HG03354 (cell line): ENCODE measurements at regions not wholly inside any gene's neighbourhood (a gene's known extent, or its start where the extent isn't known, plus 50 kb on each side); places are given as distances from the start of the nearest gene placed in this dataset.

Experiments
- ATAC-seq: cut with Tn5 transposase; IDR thresholded peaks from one replicate; pipeline ENCODE4 v1.9.1; 2021; ENCODE audit warnings: mild to moderate bottlenecking; ENCODE audit not compliant: unreplicated experiment, poor library complexity, severe bottlenecking

DNA sequence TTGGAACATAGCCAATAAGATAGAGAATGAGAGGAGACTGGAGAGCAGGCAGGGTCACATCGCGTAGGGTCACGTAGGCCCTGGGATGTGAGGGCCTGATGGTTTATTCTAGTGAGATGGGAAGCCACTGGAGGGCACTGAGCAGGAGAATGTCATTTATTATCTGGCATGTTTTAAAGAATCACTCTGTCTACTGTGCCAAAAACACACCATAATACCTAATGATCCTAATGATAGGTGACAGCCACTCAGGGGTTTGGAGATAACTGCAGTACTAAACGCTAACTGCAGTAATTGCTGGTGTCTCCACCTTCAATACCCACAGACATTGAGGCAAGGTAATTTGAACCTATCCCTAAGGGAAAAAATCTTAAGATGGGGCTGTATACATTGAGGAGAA lies 185.4 kb downstream of the TTLL7 start:
- ATAC-seq: no peak

DNA sequence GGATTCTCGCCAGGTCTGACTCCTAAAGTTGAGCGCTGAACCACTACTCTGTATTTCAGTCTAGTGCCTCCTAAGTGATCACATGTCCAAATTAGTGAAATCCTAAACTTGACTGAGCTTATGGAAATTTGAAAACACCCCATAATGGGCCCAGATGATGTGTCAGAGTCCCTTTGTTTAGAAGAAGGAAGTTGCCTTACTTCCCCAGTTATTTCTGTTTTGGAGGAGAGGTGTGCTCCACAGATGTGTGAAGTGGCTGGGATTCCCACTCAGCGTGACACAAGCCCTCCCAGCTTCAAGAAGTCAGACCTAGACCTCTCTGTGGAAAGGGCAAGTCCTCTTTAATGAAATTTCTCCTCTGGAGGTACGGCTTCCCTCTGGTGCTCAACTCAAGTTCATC lies 188.8 kb downstream of the TTLL7 start:
- ATAC-seq: no peak

DNA sequence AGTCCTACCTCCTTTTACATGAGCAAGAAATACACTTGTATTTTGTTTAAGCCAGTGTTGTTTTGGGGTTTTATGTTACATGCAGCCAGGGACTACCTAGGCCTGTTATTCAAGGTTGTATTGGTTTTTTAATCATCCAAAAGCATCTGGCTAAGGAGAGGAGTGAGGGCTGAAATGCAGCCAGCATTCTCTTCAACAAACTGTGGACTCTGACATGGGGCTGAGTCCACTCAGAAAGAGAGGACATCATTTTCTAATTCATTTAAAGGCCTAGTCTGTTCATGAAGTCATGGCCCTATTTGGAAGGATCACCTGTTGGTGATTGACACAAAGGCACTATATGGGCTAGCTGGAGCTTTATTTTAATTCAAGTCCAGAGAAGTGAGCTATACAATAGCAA lies 190.4 kb downstream of the TTLL7 start:
- ATAC-seq: no peak

DNA sequence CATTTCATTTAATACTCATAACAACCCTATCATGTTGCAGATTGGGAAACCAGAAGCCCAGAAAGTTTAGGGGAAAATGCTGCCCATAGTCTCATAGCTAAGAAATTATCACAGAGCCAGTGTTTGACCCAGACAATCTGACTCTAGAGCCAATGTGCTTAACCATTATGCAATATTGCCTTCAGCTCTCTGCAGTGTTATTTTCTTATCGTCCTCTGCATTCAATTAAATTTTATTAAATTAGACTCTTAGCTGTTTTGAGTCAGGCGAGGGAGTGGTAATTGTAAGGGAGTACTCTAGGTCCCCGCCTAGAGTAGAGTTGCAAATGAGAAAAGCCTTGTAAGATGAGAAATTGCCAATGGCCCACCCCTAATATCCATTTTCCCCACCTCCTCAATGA lies 191.1 kb downstream of the TTLL7 start:
- no peak for ATAC-seq

DNA sequence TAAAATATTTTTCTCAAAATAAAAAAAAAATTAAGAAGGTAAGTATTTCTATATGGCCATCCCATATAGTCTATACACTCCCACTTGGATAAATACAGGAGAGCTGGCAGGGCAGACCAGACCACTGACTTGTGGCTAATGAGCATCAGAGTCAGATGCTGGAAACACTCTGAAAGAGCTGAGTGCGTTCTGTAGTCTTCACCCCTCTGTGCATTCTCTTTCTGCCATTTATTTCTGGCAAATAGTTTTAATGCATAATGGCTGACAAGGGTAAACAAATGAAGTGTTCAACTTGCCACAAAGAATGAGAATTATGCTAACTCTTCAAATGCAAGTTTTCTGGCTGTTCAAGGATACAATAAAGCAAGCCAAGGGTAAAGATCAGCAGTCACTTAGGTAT lies 191.7 kb downstream of the TTLL7 start:
- ATAC-seq: no peak

DNA sequence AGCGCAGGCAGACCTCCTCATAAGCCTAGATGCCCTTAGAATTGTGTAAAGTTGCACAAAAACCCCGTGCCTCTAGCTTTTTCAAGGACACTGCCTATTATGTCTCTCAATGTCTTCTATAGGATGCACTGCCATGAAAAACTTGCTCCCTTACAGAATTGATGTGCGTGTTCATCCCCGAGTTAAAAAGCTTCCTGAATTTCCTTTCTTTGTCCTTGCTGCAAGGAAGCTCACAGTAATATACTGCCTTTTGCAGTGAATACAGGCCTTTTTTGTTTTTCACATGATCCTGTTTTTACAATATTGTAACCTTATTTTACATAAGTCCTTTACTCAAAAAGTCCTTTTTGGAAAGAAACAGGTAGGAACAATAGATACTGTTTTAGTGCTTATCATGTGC lies 193.0 kb downstream of the TTLL7 start:
- no peak for ATAC-seq

DNA sequence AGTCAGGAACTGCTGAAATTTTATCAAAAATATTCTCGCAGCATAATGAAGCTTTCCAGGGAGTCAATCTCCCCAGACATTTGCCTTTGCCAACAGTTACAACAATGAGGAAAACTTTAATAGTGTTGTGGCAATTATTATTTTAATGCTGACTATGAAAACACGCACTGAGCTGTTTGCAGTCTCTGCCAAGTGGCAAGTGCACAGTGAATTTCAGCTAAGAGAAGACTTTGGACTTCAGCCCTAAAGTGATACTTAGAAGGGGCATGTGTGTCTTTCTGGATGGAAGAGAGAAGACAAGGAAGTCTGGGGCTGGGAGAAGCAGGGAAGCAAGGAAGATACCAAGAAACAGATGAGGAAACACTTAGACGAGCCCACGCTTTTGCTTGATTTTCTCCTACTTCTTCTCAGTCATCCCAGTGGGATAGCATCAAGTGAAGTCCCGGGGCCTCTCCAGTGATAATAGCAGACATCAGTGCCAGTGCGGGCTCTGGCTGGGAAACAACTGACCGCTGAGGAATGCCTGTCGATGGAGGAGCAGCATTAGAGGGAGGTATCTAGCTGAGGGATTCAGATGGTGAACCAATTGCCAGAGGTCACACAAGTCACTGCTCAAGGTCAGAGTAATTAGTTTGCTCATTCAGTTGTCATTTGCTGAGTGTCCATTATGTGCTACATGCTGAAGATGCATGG lies 196.3 kb downstream of the TTLL7 start:
- ATAC-seq: no peak

DNA sequence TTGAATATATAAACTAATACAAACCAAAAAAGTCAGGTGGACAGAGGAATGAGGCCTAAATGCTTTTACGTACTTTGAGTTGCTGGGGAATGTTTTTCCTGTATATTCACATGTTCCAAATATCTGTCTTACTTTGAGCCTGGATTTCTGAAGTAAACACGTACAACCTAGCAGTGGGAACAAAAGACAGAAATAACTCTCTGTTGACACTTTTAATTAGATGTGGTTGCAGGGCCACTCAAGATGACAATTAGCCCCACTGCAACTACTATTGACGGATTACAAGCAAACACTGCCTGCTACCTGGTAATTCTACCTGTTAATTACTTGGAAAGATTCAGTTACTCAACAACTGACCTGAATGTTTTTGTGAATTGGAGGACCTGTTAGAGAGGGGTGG lies 196.9 kb downstream of the TTLL7 start:
- no peak for ATAC-seq

DNA sequence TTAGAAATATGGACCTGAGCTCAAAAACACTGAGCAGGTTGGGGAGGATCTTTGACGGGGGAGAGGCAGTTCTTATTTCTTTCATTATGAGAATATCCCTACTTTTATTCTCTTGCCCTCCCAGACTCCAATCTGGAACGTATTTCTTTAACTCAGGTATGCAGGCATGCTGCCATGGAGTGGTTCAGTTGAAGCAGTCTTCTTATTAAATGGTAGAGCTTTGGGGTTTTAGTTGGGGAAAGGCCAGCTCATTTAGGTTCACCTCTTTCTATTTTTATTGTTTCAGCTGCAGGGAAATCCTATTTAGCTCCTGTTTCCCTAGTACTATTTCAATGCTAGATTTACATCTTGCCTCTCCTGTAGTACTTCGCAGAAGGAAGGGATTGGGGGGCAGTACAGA lies 198.9 kb downstream of the TTLL7 start:
- ATAC-seq: no peak

DNA sequence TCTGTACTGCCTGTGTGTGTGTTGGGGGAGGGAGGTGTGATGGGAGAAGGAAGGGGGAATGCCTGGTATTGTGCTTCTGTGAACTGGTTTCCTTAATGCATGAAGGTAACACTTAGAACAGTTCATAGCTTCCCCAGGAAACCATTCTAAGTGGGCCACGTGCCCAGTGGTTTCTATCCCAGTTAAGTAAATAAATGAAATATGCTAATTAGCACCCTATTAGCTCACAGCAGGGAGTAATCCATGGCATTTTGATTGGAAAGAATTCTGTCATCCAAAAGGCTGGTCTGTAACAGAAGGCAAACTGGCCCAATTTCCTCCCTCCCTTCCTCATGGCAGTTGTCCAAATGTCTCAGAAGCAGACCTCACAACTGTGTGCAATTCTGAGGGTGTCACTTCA lies 199.3 kb downstream of the TTLL7 start:
- no peak for ATAC-seq

DNA sequence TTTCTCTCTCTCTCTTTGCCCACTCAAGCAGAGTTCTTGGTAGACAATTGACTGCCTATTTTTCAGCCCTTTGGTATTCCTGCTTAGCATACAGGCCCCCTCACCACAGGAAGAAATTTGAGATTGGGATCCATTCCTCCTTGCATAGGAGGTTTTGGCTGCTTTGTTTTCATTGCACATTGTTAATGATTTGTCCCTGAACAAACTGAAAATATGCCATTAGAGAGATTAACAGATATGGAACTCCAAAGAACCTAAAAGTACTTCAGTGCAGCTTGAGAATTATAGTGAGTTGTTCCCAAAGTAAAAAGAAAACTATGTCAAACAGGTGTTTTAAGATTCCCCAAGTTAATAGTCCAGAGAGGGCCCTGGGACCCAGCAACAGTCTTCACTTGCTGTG lies 200.0 kb downstream of the TTLL7 start:
- ATAC-seq: no peak

DNA sequence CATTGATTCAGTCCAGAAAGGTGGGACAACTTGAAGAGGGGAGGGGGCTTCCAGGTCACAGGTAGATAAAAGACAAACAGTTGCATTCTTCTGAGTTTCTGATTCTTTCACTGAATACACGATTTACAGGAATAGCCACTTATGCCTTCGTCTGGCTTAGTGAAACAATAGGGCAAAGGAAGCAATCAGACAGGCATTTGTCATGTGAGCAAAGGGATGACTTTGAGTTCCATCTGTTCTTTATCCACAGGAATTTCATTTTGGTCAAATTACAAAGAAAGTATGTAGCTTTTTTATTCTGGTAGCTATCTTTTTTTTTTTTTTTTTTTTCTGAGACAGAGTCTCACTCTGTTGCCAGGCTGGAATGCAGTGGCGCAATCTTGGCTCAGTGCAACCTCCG lies 202.5 kb downstream of the TTLL7 start:
- ATAC-seq: no peak

DNA sequence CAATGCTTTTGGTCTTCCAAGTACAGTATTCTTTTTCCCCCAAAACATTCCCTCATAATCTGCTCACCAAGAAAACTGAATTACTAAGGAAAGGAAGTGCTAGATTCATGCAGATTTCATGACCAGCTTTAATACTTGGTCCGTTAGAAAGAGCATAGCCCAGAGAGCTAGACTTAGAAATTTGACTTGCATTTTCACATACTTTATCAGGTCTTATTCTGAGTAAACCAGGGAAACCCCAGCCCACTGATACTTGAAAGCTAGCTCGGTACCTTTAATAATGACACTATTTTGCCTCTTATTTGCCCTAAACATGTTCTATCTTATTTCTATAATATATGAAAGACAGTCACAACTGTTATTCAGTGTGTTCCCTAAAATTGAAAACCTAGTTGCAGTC lies 204.5 kb downstream of the TTLL7 start:
- ATAC-seq: peak; percentile 63

DNA sequence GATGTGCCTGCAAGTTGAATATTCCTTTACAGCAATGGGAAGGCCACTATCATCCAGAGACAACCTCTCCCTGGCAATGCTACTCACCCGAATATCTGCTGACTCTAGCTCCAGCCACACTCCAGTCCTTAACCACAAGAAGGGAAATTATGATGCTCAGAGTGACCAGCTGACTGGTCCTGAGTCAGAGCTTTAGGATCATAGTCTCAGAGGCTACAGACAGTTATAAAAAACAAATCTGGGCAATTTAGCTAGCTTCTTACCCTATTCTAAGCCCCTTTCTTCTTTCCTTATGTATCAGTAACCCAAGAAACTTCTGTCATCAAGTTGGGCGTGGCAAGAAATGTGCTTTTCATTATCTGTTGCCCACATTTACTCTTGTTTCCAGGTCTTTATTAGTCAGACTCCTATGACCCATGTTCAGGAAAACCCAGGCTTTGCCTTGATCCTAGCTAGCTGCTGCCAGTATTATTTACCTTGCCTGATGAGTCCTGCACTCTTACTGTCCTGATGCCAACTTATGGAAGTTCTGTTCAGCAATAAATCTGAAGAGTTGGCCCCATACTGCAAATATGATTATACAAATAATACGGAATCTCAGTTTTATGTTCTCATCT lies 207.0 kb downstream of the TTLL7 start:
- no peak for ATAC-seq

DNA sequence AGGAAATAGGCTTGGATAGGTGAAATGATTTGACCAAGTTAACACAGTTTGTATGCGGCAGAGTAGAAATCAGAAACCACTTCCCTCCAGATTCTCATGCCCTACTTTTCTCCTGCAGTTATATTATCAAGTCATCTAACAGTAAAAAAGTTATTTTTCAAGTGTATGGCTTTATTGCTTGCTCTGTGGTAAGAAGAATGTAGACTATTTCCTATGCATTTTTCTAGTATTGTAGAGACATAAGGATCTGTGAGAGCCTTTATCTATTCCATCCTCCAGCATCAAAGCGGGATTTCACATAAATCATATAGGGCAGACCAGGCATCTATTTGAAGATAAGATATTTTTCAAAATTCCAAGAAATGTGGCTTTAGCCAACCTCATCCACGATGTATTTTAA lies 208.5 kb downstream of the TTLL7 start:
- no peak for ATAC-seq

DNA sequence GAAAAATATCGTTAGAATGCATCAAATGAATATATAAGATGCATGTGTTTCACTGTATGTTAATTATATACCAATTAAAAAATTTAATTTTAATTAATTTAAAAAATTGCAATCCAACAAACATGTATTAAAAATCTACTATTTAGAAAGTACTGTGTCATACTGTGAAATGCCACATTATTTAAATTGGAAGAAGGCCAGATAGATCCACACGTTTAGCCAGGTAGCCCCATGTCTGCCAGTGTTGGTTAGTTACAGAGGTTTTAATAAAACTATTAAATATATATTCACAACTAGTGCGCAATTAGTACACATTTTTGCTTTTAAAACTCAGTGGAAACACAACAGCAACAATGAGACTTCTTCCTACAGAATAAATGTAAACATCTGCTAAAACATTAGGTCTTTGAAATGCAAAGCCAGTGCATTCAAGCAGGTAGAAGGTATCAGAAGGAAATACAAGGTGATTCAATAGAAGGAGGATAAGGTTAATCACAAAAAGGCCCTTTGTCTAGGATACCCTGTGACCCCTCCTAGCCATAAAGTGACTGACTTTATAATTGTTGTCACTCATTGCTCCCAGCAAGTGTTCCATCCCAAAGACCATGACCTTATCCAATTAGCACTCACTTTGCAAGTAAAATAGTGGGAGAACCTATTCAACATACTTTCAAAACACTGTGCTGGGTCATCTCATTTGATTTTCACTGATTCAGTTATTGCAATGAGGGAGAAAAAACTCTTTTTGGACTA lies 211.5 kb downstream of the TTLL7 start:
- ATAC-seq: no peak

DNA sequence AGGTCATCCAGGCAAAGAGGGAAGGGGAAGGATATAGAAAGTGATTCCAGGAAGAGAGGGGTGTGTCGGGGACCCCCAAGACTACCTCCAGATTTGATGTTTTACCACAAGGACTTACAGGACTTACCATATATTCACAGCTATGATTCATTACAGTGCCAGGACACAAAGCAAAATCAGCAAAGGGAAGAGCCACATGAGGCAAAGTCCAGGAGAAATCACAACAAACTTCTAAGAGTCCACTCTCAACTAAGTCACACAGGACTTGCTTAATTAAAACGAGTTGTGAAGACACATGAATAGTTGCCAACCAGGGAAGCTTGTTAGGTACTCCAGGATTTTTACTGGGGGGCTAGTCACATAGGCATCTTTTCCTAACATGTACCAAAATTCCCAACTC lies 217.3 kb downstream of the TTLL7 start:
- no peak for ATAC-seq

DNA sequence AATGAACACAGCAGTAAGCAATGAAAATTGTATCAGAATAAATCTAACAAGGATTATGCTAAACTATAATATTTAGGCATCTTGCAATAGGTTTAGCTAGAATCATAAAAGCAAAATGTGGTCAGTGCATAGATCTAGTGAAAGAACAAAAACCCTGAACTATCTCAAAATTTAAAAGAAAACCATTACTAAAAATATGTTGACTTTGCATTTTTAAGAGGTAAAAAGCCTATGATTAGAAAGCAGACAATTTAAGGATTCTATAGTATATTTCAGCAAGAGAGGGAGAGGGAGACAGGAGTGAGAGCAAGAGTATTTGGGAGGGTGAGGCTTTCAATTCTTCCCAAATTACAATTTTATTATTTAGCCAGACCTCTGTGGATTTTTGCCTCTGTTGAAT lies 219.4 kb downstream of the TTLL7 start:
- no peak for ATAC-seq

DNA sequence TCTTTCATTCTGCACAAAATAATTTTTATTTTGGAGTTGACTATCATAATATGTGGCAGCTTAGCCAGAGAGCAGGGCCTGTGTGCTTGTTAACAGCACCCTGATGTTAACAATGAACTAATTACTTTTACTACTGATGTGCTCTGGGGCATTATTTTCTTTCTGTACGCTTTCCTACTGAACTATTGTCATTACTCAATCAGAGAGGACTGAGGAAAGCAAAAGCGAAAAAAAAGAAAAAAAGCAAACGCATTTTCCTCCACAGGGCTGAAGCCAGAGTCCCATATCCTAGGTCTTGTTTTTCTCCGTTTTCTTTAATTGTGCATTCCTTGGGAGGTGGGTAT lies 221.2 kb downstream of the TTLL7 start:
- ATAC-seq: no peak

DNA sequence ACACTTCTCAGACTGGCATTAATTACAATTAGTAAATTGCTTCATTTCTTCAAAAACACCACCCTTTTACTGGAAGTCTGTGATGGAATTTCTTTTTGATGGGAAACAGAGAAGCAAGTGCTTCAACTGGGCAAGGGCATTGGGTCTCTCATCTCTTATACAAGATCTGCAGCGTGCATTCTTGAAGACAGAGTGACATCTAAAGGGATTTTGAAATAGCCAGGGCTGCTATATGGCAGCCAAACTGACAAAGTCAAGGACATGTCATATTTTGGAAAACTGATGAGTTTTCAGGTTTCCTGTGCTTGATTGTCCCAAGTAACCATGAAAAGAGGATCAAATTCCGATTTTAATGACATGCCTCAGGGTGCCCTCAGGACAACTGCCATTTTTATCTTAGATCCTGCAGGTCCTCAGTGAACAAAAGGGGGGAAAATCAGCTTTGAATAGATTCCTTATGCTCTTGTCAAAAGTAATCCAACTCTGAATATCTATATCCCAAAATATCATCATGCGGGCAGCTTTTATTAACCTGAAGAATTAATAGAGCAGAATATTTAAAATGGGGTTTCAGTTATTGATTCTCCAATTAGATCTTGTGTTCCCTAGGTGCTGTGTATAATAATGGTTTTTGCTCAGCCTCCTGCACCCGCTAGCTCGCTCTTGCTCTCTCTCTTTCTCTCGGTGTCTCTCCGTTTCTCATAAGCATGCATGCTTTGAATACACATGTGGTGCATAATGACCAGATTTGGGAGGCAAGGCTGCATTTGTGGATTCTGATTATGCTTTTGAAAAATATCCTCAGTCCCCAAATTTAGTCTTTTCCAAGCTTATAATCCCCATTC lies 221.8 kb downstream of the TTLL7 start:
- no peak for ATAC-seq
